Liver (tissue), 8 donors: ENCODE measurements at regions not wholly inside any gene's neighbourhood (a gene's known extent, or its start where the extent isn't known, plus 50 kb on each side); places are given as distances from the start of the nearest gene placed in this dataset.

Source experiments
- DNase-seq: peaks from one replicate; pipeline ENCODE4 v3.0.0-alpha.2; 2017; ENCODE audit warnings: low spot score
- H3K27ac ChIP-seq, 2 donors: one replicate each; pipeline ENCODE4 v1.7.0; 2013; ENCODE audit warnings: inconsistent platforms in 2 of 2, low read length in 2 of 2, control low read depth in 1 of 2, low read depth in 1 of 2, mild to moderate bottlenecking in 1 of 2
- H3K27me3 ChIP-seq, 4 donors: one replicate each; pipeline versions ENCODE4 v1.6.1 to v1.7.0; 2013; ENCODE audit warnings: low read length in 3 of 4, inconsistent platforms in 1 of 4, mild to moderate bottlenecking in 1 of 4, moderate library complexity in 1 of 4; ENCODE audit not compliant: control insufficient read depth in 4 of 4, insufficient read depth in 4 of 4
- H3K36me3 ChIP-seq, 4 donors: one replicate each; pipeline versions ENCODE4 v1.6.1 to v1.7.0; 2013; ENCODE audit warnings: low read length in 3 of 4, mild to moderate bottlenecking in 3 of 4, low read depth in 1 of 4, moderate library complexity in 1 of 4; ENCODE audit not compliant: control insufficient read depth in 4 of 4, insufficient read depth in 3 of 4
- H3K4me1 ChIP-seq, 4 donors: one replicate each; pipeline versions ENCODE4 v1.6.1 to v1.7.0; 2013; ENCODE audit warnings: low read length in 3 of 4, mild to moderate bottlenecking in 3 of 4, moderate library complexity in 1 of 4; ENCODE audit not compliant: control insufficient read depth in 4 of 4, insufficient read depth in 4 of 4
- H3K4me3 ChIP-seq, 3 donors: one replicate each; pipeline versions ENCODE4 v1.6.1 to v1.7.0; 2013; ENCODE audit warnings: low read length in 3 of 3, control low read depth in 1 of 3, low read depth in 1 of 3, mild to moderate bottlenecking in 1 of 3
- H3K9ac ChIP-seq, 2 donors: one replicate each; pipeline ENCODE4 v1.7.0; 2013; ENCODE audit warnings: low read length in 2 of 2, mild to moderate bottlenecking in 2 of 2, moderate library complexity in 2 of 2, control low read depth in 1 of 2, low read depth in 1 of 2
- H3K9me3 ChIP-seq, 4 donors: one replicate each; pipeline versions ENCODE4 v1.6.1 to v1.7.0; 2013; ENCODE audit warnings: low read length in 3 of 4; ENCODE audit not compliant: control insufficient read depth in 4 of 4
- EGR1 ChIP-seq, 2 donors: IDR thresholded peaks; 2 replicates each; pipeline ENCODE4 v1.6.1; 2016 to 2018; ENCODE audit warnings: antibody characterized with exemption in 2 of 2, low read depth in 2 of 2
- FOXA1 ChIP-seq: IDR thresholded peaks from 2 replicates; pipeline ENCODE4 v1.6.1; 2016; ENCODE audit warnings: antibody characterized with exemption
- FOXA2 ChIP-seq: IDR thresholded peaks from 2 replicates; pipeline ENCODE4 v1.6.1; 2016; ENCODE audit warnings: antibody characterized with exemption
- GABPA ChIP-seq, 2 donors: IDR thresholded peaks in 1 of 2; conservative IDR thresholded peaks in 1 of 2; 2 replicates each; pipeline ENCODE4 v1.6.1; 2016; ENCODE audit warnings: antibody characterized with exemption in 2 of 2, mild to moderate bottlenecking in 1 of 2, moderate library complexity in 1 of 2
- HNF4A ChIP-seq, 2 donors: conservative IDR thresholded peaks; 2 replicates each; pipeline ENCODE4 v1.6.1; 2016; ENCODE audit warnings: antibody characterized with exemption in 2 of 2, mild to moderate bottlenecking in 2 of 2
- HNF4G ChIP-seq: IDR thresholded peaks from 2 replicates; pipeline ENCODE4 v1.6.1; 2016; ENCODE audit warnings: antibody characterized with exemption
- JUND ChIP-seq, 2 donors: IDR thresholded peaks; 2 replicates each; pipeline ENCODE4 v1.6.1; 2016; ENCODE audit warnings: antibody characterized with exemption in 2 of 2
- NR2F2 ChIP-seq: IDR thresholded peaks from 2 replicates; pipeline ENCODE4 v1.6.1; 2016; ENCODE audit warnings: antibody characterized with exemption
- RAD21 ChIP-seq, 2 donors: IDR thresholded peaks; 2 replicates each; pipeline ENCODE4 v1.6.1; 2016; ENCODE audit warnings: antibody characterized with exemption in 2 of 2, mild to moderate bottlenecking in 2 of 2
- RXRA ChIP-seq, 2 donors: IDR thresholded peaks; 2 replicates each; pipeline ENCODE4 v1.6.1; 2017 to 2018; ENCODE audit warnings: antibody characterized with exemption in 2 of 2, mild to moderate bottlenecking in 1 of 2
- SP1 ChIP-seq: IDR thresholded peaks from 2 replicates; pipeline ENCODE4 v1.6.1; 2018; ENCODE audit warnings: antibody characterized with exemption, mild to moderate bottlenecking
- TAF1 ChIP-seq: conservative IDR thresholded peaks from 2 replicates; pipeline ENCODE4 v1.6.1; 2016; ENCODE audit warnings: antibody characterized with exemption, mild to moderate bottlenecking
- YY1 ChIP-seq: IDR thresholded peaks from 2 replicates; pipeline ENCODE4 v1.6.1; 2016; ENCODE audit warnings: antibody characterized with exemption, mild to moderate bottlenecking
- WGBS: extraction: QIAGEN DNeasy Blood & Tissue Kit; methylation state at CpG from one replicate; pipeline ENCODE4 v1.1.7; 2013; 5-methylcytosine and 5-hydroxymethylcytosine counted together
- TF ChIP-seq, protein P1 (sequence below): IDR thresholded peaks from 2 replicates; pipeline ENCODE4 v1.6.1; 2016; ENCODE audit warnings: antibody characterized with exemption
- TF ChIP-seq, protein P2 (sequence below): IDR thresholded peaks from 2 replicates; pipeline ENCODE4 v1.6.1; 2016; ENCODE audit warnings: antibody characterized with exemption
- TF ChIP-seq, protein P3 (sequence below): IDR thresholded peaks from 2 replicates; pipeline ENCODE4 v1.6.1; 2016; ENCODE audit warnings: antibody characterized with exemption
- TF ChIP-seq, protein P4 (sequence below): fragments of 150-350 bp; IDR thresholded peaks from 2 replicates; pipeline ENCODE4 v1.5.1; 2017; ENCODE audit warnings: improper control_type of control experiment, low read depth, low read length; ENCODE audit not compliant: missing input control
- TF ChIP-seq, protein P5 (sequence below): IDR thresholded peaks from 2 replicates; pipeline ENCODE4 v1.6.1; 2016; ENCODE audit warnings: antibody characterized with exemption, mild to moderate bottlenecking
- donor health status: healthy.
- donor health status: healthy.
- donor health status: healthy.
- donor health status: healthy.
- donor health status: healthy.

DNA sequence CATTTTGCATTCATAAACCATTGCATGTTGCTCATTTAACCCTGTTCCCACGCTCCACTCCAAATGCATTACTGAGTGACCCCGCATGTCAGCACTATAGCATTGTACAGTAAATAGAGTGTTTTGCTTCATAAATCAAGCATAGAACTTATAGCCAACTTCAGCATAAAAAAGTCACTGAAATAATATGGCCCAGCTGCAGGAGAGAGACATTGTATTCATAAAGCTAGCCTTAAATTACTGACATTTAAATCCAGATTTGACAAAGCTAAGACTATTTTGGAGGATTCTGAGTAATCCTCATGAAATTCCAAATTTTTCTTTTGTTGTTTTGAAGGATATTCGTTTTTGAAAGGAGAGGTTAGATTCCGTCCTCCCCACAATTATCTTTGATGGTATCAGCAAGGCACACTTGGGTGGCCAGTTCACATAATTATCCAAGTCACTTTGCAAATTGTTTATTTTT lies 320.9 kb upstream of the TCF4 start:
- DNase-seq = no peak

DNA sequence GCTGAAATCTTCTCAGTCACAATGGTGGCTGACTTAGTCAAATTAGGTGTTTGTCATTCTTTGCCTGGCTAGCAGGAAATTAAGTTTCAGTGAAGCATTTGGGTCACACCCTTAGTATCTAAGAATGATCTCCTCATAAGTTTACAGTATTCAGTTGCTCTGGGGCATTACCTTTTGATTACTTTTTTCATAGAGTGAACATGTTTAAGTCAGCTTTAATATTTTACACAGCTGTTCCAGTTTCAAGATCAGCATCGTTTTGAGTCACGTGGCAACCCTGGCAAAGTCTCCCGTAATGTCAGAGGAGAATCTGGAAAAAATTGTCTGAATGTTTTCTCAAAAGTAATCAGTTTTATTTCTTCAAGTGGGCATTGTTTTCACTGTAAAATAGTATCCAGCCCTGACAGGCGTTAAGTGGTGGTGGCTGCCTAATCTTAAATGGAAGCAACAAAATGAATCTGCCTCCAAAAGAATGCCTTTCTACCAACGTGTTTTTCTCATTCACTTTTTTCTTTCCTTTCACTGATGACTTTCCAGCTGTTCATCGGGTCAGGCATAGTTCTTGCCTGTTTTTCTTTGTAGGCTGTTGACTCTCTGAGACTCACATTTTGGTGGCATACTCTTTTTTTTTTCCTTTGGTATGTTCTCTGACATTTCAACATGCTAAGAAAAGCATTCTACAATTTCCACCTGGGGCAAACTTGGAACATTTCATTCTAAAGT lies 319.6 kb upstream of the TCF4 start:
- no peaks in the 10 kb centered on the region for H3K9me3 ChIP-seq
- no peak overlapping the region for H3K9ac ChIP-seq
- peaks cover 0 to 4% (median 0%) of the 10 kb centered on the region in 4 donors for H3K4me1 ChIP-seq
- no peak for DNase-seq
- H3K27me3 ChIP-seq = no peaks in the 10 kb centered on the region
- no peak overlapping the region for H3K4me3 ChIP-seq
- no peak overlapping the region for H3K27ac ChIP-seq
- 71% methylated on average over 6 of the region's 6 CpGs for WGBS
- no peaks in the 10 kb centered on the region for H3K36me3 ChIP-seq
- no peak for TF ChIP-seq EGR1 (IDR thresholded peaks at IDR 0.05; ENCODE audit: low read depth in 2 of 2)
- no peak for TF ChIP-seq YY1
- TF ChIP-seq RAD21 (IDR thresholded peaks at IDR 0.05) = no peak
- TF ChIP-seq RXRA (IDR thresholded peaks at IDR 0.05) = no peak
- TF ChIP-seq, protein P1, sequence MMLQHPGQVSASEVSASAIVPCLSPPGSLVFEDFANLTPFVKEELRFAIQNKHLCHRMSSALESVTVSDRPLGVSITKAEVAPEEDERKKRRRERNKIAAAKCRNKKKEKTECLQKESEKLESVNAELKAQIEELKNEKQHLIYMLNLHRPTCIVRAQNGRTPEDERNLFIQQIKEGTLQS = no peak
- TF ChIP-seq, protein P2, sequence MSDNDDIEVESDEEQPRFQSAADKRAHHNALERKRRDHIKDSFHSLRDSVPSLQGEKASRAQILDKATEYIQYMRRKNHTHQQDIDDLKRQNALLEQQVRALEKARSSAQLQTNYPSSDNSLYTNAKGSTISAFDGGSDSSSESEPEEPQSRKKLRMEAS = no peak
- no peak for TF ChIP-seq JUND (IDR thresholded peaks at IDR 0.05)
- TF ChIP-seq, protein P3, sequence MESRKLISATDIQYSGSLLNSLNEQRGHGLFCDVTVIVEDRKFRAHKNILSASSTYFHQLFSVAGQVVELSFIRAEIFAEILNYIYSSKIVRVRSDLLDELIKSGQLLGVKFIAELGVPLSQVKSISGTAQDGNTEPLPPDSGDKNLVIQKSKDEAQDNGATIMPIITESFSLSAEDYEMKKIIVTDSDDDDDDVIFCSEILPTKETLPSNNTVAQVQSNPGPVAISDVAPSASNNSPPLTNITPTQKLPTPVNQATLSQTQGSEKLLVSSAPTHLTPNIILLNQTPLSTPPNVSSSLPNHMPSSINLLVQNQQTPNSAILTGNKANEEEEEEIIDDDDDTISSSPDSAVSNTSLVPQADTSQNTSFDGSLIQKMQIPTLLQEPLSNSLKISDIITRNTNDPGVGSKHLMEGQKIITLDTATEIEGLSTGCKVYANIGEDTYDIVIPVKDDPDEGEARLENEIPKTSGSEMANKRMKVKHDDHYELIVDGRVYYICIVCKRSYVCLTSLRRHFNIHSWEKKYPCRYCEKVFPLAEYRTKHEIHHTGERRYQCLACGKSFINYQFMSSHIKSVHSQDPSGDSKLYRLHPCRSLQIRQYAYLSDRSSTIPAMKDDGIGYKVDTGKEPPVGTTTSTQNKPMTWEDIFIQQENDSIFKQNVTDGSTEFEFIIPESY = no peak
- no peak for TF ChIP-seq SP1
- no peak for TF ChIP-seq FOXA1
- TF ChIP-seq TAF1 = no peak
- TF ChIP-seq GABPA (IDR thresholded peaks at IDR 0.05 in 1 of 2, conservative IDR thresholded peaks at IDR 0.05 in 1 of 2) = no peak
- TF ChIP-seq, protein P4, sequence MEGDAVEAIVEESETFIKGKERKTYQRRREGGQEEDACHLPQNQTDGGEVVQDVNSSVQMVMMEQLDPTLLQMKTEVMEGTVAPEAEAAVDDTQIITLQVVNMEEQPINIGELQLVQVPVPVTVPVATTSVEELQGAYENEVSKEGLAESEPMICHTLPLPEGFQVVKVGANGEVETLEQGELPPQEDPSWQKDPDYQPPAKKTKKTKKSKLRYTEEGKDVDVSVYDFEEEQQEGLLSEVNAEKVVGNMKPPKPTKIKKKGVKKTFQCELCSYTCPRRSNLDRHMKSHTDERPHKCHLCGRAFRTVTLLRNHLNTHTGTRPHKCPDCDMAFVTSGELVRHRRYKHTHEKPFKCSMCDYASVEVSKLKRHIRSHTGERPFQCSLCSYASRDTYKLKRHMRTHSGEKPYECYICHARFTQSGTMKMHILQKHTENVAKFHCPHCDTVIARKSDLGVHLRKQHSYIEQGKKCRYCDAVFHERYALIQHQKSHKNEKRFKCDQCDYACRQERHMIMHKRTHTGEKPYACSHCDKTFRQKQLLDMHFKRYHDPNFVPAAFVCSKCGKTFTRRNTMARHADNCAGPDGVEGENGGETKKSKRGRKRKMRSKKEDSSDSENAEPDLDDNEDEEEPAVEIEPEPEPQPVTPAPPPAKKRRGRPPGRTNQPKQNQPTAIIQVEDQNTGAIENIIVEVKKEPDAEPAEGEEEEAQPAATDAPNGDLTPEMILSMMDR = no peak
- no peak for TF ChIP-seq FOXA2
- no peak for TF ChIP-seq NR2F2
- TF ChIP-seq, protein P5, sequence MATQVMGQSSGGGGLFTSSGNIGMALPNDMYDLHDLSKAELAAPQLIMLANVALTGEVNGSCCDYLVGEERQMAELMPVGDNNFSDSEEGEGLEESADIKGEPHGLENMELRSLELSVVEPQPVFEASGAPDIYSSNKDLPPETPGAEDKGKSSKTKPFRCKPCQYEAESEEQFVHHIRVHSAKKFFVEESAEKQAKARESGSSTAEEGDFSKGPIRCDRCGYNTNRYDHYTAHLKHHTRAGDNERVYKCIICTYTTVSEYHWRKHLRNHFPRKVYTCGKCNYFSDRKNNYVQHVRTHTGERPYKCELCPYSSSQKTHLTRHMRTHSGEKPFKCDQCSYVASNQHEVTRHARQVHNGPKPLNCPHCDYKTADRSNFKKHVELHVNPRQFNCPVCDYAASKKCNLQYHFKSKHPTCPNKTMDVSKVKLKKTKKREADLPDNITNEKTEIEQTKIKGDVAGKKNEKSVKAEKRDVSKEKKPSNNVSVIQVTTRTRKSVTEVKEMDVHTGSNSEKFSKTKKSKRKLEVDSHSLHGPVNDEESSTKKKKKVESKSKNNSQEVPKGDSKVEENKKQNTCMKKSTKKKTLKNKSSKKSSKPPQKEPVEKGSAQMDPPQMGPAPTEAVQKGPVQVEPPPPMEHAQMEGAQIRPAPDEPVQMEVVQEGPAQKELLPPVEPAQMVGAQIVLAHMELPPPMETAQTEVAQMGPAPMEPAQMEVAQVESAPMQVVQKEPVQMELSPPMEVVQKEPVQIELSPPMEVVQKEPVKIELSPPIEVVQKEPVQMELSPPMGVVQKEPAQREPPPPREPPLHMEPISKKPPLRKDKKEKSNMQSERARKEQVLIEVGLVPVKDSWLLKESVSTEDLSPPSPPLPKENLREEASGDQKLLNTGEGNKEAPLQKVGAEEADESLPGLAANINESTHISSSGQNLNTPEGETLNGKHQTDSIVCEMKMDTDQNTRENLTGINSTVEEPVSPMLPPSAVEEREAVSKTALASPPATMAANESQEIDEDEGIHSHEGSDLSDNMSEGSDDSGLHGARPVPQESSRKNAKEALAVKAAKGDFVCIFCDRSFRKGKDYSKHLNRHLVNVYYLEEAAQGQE = no peak
- no peak for TF ChIP-seq HNF4G

More for the DNA sequence above, 320.9 kb upstream of the TCF4 start:
- TF ChIP-seq FOXA2 (no peak), HNF4A (conservative IDR thresholded peaks at IDR 0.05) (no peak), HNF4G (no peak), JUND (IDR thresholded peaks at IDR 0.05) (no peak), SP1 (no peak), RAD21 (IDR thresholded peaks at IDR 0.05) (no peak), NR2F2 (no peak), TAF1 (no peak), EGR1 (IDR thresholded peaks at IDR 0.05; ENCODE audit: low read depth in 2 of 2) (no peak), FOXA1 (no peak)
- TF ChIP-seq, protein P2 = no peak
- TF ChIP-seq, protein P3 = no peak
- TF ChIP-seq, protein P1 = no peak
- no peak overlapping the region for H3K9ac ChIP-seq
- no peaks in the 10 kb centered on the region for H3K36me3 ChIP-seq
- no peak overlapping the region for H3K27ac ChIP-seq
- H3K4me1 ChIP-seq = peaks cover 0 to 4% (median 0%) of the 10 kb centered on the region in 4 donors
- 63% methylated on average over 4 of the region's 4 CpGs for WGBS
- no peaks in the 10 kb centered on the region for H3K27me3 ChIP-seq
- H3K9me3 ChIP-seq = no peaks in the 10 kb centered on the region
- no peak overlapping the region for H3K4me3 ChIP-seq
